ENCODE measurements at regions not wholly inside any gene's neighbourhood (a gene's known extent, or its start where the extent isn't known, plus 50 kb on each side); places are given as distances from the start of the nearest gene placed in this dataset.

DNA sequence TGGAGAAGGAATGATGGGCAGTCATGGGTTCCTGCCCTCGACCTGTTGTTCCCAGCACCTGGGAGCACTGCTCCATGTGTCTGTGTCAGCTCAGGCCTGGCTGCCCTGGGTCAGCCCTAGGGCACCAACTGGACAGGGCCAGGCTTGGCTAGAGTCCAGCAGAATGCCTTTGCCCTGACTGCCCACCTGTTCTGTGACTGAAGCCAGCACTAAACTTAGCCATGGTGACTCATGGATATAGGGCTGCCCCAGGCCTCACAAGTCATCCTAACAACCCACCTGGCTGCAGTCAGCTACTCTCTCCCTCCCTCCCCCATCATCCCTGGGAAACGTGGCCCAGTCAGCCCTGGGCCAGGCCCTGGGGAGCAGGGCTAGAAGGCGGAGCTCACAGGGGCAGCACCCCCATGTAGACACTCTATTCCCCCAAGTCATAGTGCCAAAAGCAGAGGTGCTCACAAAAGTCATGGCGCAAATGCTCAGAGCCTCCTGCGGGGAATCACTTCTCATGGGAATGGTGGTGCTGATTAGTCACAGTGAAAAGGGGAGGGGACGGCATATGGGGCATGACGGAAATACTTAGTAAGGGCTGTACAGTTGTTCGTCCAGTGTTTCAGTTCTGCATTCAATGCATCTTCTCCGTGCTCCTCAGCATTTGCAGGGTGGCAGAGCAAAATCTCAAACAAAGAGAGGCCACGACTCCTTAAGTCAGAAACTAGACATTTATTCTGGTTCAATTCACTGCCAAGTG lies 52.0 kb upstream of the NTF3 start:
- Mint-ChIP-seq H3K4me1 (ENCODE audit: unreplicated experiment) (no peaks in the 10 kb centered on the region), H3K4me3 (ENCODE audit: unreplicated experiment) (no peak overlapping the region), H3K27ac (ENCODE audit: unreplicated experiment) (no peak overlapping the region), H3K36me3 (ENCODE audit: unreplicated experiment) (no peaks in the 10 kb centered on the region), H3K9me3 (ENCODE audit: unreplicated experiment) (peaks cover 1% of the 10 kb centered on the region), H3K27me3 (ENCODE audit: unreplicated experiment) (peaks cover 1% of the 10 kb centered on the region)
- no peak for DNase-seq (ENCODE audit: extremely low spot score, unreplicated experiment)
- TF ChIP-seq, protein P1, sequence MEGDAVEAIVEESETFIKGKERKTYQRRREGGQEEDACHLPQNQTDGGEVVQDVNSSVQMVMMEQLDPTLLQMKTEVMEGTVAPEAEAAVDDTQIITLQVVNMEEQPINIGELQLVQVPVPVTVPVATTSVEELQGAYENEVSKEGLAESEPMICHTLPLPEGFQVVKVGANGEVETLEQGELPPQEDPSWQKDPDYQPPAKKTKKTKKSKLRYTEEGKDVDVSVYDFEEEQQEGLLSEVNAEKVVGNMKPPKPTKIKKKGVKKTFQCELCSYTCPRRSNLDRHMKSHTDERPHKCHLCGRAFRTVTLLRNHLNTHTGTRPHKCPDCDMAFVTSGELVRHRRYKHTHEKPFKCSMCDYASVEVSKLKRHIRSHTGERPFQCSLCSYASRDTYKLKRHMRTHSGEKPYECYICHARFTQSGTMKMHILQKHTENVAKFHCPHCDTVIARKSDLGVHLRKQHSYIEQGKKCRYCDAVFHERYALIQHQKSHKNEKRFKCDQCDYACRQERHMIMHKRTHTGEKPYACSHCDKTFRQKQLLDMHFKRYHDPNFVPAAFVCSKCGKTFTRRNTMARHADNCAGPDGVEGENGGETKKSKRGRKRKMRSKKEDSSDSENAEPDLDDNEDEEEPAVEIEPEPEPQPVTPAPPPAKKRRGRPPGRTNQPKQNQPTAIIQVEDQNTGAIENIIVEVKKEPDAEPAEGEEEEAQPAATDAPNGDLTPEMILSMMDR (IDR thresholded peaks at IDR 0.05): no peak

Data from osteocyte (in vitro differentiated cells).